ENCODE measurements at regions not wholly inside any gene's neighbourhood (a gene's known extent, or its start where the extent isn't known, plus 50 kb on each side); places are given as distances from the start of the nearest gene placed in this dataset.
"Not testable (repeated sequence)": the region's sequence is repeated elsewhere in the genome, so short reads cannot be mapped to it uniquely, and the experiment has no call there.

DNA sequence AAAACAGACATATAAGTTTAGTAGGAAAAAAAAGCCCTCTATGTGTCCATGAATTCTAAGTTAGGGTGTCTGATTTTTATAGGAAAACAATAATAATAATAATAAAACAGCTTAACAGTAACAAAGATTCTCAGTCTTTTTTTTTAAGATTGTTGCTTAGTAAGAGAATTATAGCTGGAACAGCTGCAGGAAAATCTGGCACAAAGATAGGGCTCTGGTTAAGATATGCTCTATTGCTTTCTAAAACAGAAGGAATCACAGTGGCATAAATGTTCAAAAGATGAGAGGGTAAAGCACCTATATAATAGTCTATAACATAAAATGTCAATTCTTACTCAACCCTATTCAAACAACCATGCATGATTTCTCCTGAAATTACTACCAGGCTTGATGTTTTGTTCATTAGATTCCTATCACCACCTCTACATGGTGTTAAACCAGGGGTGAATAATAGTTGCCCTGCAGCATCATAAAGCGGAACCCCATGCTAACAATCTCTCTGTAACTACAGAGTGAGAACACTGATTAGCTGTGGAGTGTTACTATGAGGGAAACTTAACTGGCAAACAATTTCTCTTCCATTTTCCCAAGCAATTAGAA is 541.4 kb upstream of the MIR17HG start:
- no peaks in the 10 kb centered on the region for H3K36me3 ChIP-seq
- H3K27ac ChIP-seq: no peak overlapping the region
- H3K4me3 ChIP-seq: no peak overlapping the region
- H3K9me3 ChIP-seq (replicated peaks): no peaks in the 10 kb centered on the region
- no peak for DNase-seq (ENCODE audit: low read depth in 1 of 2, low spot score in 2 of 2)
- H3K27me3 ChIP-seq (replicated peaks): no peaks in the 10 kb centered on the region
- H3K4me1 ChIP-seq (replicated peaks): no peaks in the 10 kb centered on the region

DNA sequence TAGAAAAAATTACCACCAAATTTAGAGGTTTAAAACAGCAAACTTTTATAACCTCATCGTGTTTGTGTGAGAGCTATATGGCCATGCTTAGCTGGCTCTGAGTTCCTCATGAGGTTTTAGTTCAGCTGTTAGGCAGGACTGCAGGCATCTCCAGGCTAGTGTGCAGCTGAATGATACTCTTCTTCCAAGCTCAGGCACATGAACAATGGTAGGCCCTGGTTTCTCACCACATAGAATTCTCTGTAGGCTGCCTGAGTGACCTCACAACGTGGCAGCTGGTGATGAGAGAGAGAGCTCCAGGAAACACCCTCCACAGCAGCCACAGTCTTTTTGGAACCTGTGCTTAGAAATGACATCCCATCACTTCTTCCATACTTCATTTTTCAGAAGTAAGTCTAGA is 540.6 kb upstream of the MIR17HG start:
- H3K4me3 ChIP-seq: no peak overlapping the region
- no peaks in the 10 kb centered on the region for H3K27me3 ChIP-seq (replicated peaks)
- H3K4me1 ChIP-seq (replicated peaks): no peaks in the 10 kb centered on the region
- H3K27ac ChIP-seq: no peak overlapping the region
- no peaks in the 10 kb centered on the region for H3K9me3 ChIP-seq (replicated peaks)
- no peaks in the 10 kb centered on the region for H3K36me3 ChIP-seq
- DNase-seq (ENCODE audit: low read depth in 1 of 2, low spot score in 2 of 2): no peak

- no peak overlapping the region for H3K27ac ChIP-seq
- H3K4me3 ChIP-seq: no peak overlapping the region
- no peaks in the 10 kb centered on the region for H3K36me3 ChIP-seq
- no peaks in the 10 kb centered on the region for H3K4me1 ChIP-seq (replicated peaks)
- DNase-seq (ENCODE audit: low read depth in 1 of 2, low spot score in 2 of 2): no peak
- no peaks in the 10 kb centered on the region for H3K9me3 ChIP-seq (replicated peaks)
- no peaks in the 10 kb centered on the region for H3K27me3 ChIP-seq (replicated peaks)
These were observed 538.6 kb upstream of the MIR17HG start for GRCh38 chr13:90808838-90809237.

- Histone ChIP-seq H3K4me3 (no peak overlapping the region), H3K27ac (no peak overlapping the region), H3K27me3 (replicated peaks) (no peaks in the 10 kb centered on the region), H3K36me3 (no peaks in the 10 kb centered on the region), H3K9me3 (replicated peaks) (no peaks in the 10 kb centered on the region), H3K4me1 (replicated peaks) (no peaks in the 10 kb centered on the region)
- no peak for DNase-seq (ENCODE audit: low read depth in 1 of 2, low spot score in 2 of 2)
These were observed 523.5 kb upstream of the MIR17HG start for GRCh38 chr13:90824032-90824431.

GRCh38 chr13:90826688-90827087 is 520.8 kb upstream of the MIR17HG start:
- H3K4me1 ChIP-seq (replicated peaks): no peaks in the 10 kb centered on the region
- no peaks in the 10 kb centered on the region for H3K36me3 ChIP-seq

DNA sequence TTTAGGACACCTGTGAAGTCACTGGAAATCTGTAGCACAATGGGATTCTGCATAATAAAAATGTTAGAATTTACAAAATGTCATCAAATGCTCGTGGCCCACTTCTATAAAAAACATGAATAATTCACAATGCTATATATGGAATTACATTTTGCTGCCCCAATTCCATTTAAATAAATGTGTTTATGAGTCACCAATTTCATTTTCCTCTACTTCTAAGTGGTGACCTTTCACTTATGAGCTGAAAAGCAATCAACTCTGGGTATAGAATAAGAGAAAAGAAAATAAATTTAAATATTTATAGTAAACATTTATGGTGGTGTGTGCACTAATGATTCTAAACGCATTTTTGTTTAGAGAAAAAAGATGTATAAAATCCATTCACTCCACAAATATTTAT is 516.7 kb upstream of the MIR17HG start:
- no peak for DNase-seq (ENCODE audit: low read depth in 1 of 2, low spot score in 2 of 2)
- Histone ChIP-seq H3K27ac (no peak overlapping the region), H3K4me3 (no peak overlapping the region), H3K4me1 (replicated peaks) (no peaks in the 10 kb centered on the region), H3K9me3 (replicated peaks) (no peaks in the 10 kb centered on the region), H3K36me3 (no peaks in the 10 kb centered on the region), H3K27me3 (replicated peaks) (no peaks in the 10 kb centered on the region)

More at GRCh38 chr13:90826688-90827087, 520.8 kb upstream of the MIR17HG start:
- Histone ChIP-seq H3K4me3 (no peak overlapping the region), H3K9me3 (replicated peaks) (no peaks in the 10 kb centered on the region), H3K27ac (no peak overlapping the region), H3K27me3 (replicated peaks) (no peaks in the 10 kb centered on the region)
- no peak for DNase-seq (ENCODE audit: low read depth in 1 of 2, low spot score in 2 of 2)

- DNase-seq (ENCODE audit: low read depth in 1 of 2, low spot score in 2 of 2): no peak
- no peaks in the 10 kb centered on the region for H3K4me1 ChIP-seq (replicated peaks)
- H3K36me3 ChIP-seq: no peaks in the 10 kb centered on the region
- no peak overlapping the region for H3K4me3 ChIP-seq
- H3K27ac ChIP-seq: no peak overlapping the region
- H3K9me3 ChIP-seq (replicated peaks): no peaks in the 10 kb centered on the region
- no peaks in the 10 kb centered on the region for H3K27me3 ChIP-seq (replicated peaks)
These were observed 513.5 kb upstream of the MIR17HG start for GRCh38 chr13:90833951-90834350.

GRCh38 chr13:90834700-90835099 is 512.8 kb upstream of the MIR17HG start:
- no peak overlapping the region for H3K27ac ChIP-seq
- DNase-seq (ENCODE audit: low read depth in 1 of 2, low spot score in 2 of 2): no peak
- H3K9me3 ChIP-seq (replicated peaks): no peaks in the 10 kb centered on the region
- no peak overlapping the region for H3K4me3 ChIP-seq
- no peaks in the 10 kb centered on the region for H3K4me1 ChIP-seq (replicated peaks)
- no peaks in the 10 kb centered on the region for H3K27me3 ChIP-seq (replicated peaks)
- H3K36me3 ChIP-seq: no peaks in the 10 kb centered on the region

DNA sequence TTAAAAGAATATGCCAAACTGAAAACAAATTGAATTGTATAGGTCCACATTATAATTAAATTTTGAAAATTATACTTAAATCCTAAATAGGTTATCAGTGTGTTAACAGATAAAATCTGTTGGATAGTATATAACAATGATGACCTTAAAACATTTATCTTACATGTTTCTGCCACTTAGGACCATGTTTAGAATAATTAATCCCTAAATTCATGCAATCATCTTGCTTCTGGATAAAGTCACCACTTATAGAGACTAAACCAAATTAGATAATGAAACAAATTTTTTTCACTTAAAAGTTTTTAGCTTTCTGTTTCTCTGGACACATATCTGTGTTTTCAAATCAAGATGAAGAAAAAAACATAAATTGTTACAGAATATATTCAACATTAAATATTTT is 511.7 kb upstream of the MIR17HG start:
- no peaks in the 10 kb centered on the region for H3K27me3 ChIP-seq (replicated peaks)
- no peaks in the 10 kb centered on the region for H3K9me3 ChIP-seq (replicated peaks)
- DNase-seq (ENCODE audit: low read depth in 1 of 2, low spot score in 2 of 2): no peak
- H3K27ac ChIP-seq: no peak overlapping the region
- no peaks in the 10 kb centered on the region for H3K4me1 ChIP-seq (replicated peaks)
- H3K36me3 ChIP-seq: no peaks in the 10 kb centered on the region
- H3K4me3 ChIP-seq: no peak overlapping the region

- DNase-seq (ENCODE audit: low read depth in 1 of 2, low spot score in 2 of 2): no peak
- Histone ChIP-seq H3K4me3 (no peak overlapping the region), H3K9me3 (replicated peaks) (no peaks in the 10 kb centered on the region), H3K27ac (no peak overlapping the region), H3K36me3 (no peaks in the 10 kb centered on the region), H3K4me1 (replicated peaks) (no peaks in the 10 kb centered on the region), H3K27me3 (replicated peaks) (no peaks in the 10 kb centered on the region)
These were observed 509.0 kb upstream of the MIR17HG start for GRCh38 chr13:90838317-90838960.

GRCh38 chr13:90839061-90839460 is 508.4 kb upstream of the MIR17HG start:
- H3K36me3 ChIP-seq: no peaks in the 10 kb centered on the region
- H3K27me3 ChIP-seq (replicated peaks): no peaks in the 10 kb centered on the region
- no peak overlapping the region for H3K4me3 ChIP-seq
- no peaks in the 10 kb centered on the region for H3K4me1 ChIP-seq (replicated peaks)
- no peak for DNase-seq (ENCODE audit: low read depth in 1 of 2, low spot score in 2 of 2)
- H3K27ac ChIP-seq: no peak overlapping the region
- no peaks in the 10 kb centered on the region for H3K9me3 ChIP-seq (replicated peaks)

DNA sequence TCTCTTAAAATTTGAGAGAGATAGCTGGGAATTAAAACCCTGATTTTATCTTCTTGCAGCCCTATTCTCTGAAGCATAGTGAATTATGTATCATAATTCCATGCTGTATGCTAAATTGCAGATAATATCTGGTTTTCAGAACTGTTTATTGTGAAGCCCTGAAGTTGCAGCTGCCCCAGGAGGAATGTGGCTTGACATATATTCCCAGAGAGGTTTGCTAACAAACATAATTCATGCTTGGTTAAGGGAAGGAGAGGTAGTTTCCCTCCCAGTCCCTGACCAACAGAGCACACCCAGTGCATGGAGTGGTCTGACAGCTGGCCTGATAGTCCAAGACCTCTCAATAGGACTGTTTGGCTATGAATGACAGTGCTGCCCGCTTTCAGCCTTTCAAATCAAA is 500.6 kb upstream of the MIR17HG start:
- no peaks in the 10 kb centered on the region for H3K36me3 ChIP-seq
- H3K27me3 ChIP-seq (replicated peaks): no peaks in the 10 kb centered on the region

DNA sequence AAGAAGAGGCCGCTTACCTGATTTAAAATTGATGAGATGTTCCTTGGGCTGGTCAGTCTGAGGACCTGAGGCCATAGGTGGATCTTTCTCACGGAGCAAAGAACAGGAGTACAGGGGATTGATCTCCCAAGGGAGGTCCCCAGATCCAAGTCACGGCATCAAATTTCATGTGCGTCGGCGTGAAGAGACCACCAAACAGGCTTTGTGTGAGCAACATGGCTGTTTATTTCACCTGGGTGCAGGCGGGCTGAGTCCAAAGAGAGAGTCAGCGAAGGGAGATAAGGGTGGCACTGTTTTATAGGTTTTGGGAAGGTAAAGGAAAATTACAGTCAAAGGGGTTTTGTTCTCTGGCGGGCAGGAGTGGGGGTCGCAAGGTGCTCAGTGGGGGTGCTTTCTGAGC is 493.8 kb upstream of the MIR17HG start:
- not testable (repeated sequence) for H3K4me1 ChIP-seq (replicated peaks); H3K27ac ChIP-seq; H3K27me3 ChIP-seq (replicated peaks); H3K9me3 ChIP-seq (replicated peaks); H3K4me3 ChIP-seq; H3K36me3 ChIP-seq; DNase-seq (ENCODE audit: low read depth in 1 of 2, low spot score in 2 of 2)

More for the DNA sequence above, 500.6 kb upstream of the MIR17HG start:
- H3K4me3 ChIP-seq: no peak overlapping the region
- no peak overlapping the region for H3K27ac ChIP-seq
- H3K4me1 ChIP-seq (replicated peaks): no peaks in the 10 kb centered on the region
- H3K9me3 ChIP-seq (replicated peaks): no peaks in the 10 kb centered on the region
- no peak for DNase-seq (ENCODE audit: low read depth in 1 of 2, low spot score in 2 of 2)

- H3K27ac ChIP-seq: no peak overlapping the region
- H3K4me3 ChIP-seq: no peak overlapping the region
- no peak for DNase-seq (ENCODE audit: low read depth in 1 of 2, low spot score in 2 of 2)
- no peaks in the 10 kb centered on the region for H3K27me3 ChIP-seq (replicated peaks)
- no peaks in the 10 kb centered on the region for H3K36me3 ChIP-seq
- H3K4me1 ChIP-seq (replicated peaks): no peaks in the 10 kb centered on the region
- no peaks in the 10 kb centered on the region for H3K9me3 ChIP-seq (replicated peaks)
These were observed 489.6 kb upstream of the MIR17HG start for GRCh38 chr13:90857921-90858320.

GRCh38 chr13:90866006-90866405 is 481.5 kb upstream of the MIR17HG start:
- no peak overlapping the region for H3K27ac ChIP-seq
- H3K36me3 ChIP-seq: no peaks in the 10 kb centered on the region
- H3K27me3 ChIP-seq (replicated peaks): no peaks in the 10 kb centered on the region
- no peaks in the 10 kb centered on the region for H3K4me1 ChIP-seq (replicated peaks)
- no peak overlapping the region for H3K4me3 ChIP-seq
- no peak for DNase-seq (ENCODE audit: low read depth in 1 of 2, low spot score in 2 of 2)
- H3K9me3 ChIP-seq (replicated peaks): no peaks in the 10 kb centered on the region
